ENCODE measurements at regions not wholly inside any gene's neighbourhood (a gene's known extent, or its start where the extent isn't known, plus 50 kb on each side); places are given as distances from the start of the nearest gene placed in this dataset.

DNA sequence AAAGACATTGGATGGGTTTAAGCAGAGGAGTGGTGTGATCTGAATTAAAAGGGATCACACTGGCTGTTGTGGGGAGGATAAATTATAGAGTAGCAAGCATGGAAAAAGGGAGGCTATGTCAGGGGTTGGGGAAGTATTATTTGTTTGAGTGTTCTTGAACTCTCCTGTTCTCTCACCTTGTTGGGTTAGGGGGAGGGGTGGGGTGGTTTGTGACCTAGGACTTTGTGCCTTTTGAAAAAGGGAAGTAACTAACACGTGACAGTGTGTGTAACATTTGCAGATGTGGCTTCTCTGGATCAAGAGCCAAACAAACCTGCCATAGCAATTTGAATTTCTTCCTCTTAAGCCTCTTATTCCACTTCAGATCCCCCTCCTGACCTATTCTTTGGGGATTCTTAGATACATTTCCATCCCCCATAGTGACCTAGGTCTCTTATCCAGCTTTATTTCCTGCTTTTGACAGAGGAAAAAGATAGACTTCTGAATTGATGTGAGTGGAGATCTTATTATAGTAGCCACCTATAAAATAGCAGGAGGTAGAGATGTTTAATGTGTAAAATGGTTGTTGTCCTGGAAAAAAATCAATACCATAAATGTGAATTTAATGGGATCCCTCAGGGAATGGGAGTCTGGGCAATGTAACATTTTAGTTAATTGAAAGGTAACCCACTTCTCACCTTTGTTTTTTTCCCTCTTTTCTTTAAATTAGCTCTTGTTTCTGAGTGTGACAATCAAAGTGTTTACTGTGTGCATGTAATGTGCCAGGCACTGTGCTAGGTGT lies 120.4 kb downstream of the CT47B1 start:
- Histone ChIP-seq H3K9me3 (no peaks in the 10 kb centered on the region), H3K4me1 (no peaks in the 10 kb centered on the region), H3K36me3 (no peaks in the 10 kb centered on the region), H3K27ac (no peak overlapping the region), H3K4me3 (no peak overlapping the region), H3K27me3 (no peaks in the 10 kb centered on the region)
- ATAC-seq (peak; percentile 37), DNase-seq (peak in 1 of 4 donors; percentile 10)
- intact Hi-C loops (cut with DNase I) = no loop called here
- TF ChIP-seq, protein P1, sequence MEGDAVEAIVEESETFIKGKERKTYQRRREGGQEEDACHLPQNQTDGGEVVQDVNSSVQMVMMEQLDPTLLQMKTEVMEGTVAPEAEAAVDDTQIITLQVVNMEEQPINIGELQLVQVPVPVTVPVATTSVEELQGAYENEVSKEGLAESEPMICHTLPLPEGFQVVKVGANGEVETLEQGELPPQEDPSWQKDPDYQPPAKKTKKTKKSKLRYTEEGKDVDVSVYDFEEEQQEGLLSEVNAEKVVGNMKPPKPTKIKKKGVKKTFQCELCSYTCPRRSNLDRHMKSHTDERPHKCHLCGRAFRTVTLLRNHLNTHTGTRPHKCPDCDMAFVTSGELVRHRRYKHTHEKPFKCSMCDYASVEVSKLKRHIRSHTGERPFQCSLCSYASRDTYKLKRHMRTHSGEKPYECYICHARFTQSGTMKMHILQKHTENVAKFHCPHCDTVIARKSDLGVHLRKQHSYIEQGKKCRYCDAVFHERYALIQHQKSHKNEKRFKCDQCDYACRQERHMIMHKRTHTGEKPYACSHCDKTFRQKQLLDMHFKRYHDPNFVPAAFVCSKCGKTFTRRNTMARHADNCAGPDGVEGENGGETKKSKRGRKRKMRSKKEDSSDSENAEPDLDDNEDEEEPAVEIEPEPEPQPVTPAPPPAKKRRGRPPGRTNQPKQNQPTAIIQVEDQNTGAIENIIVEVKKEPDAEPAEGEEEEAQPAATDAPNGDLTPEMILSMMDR (IDR thresholded peaks at IDR 0.05) = no peak

DNA sequence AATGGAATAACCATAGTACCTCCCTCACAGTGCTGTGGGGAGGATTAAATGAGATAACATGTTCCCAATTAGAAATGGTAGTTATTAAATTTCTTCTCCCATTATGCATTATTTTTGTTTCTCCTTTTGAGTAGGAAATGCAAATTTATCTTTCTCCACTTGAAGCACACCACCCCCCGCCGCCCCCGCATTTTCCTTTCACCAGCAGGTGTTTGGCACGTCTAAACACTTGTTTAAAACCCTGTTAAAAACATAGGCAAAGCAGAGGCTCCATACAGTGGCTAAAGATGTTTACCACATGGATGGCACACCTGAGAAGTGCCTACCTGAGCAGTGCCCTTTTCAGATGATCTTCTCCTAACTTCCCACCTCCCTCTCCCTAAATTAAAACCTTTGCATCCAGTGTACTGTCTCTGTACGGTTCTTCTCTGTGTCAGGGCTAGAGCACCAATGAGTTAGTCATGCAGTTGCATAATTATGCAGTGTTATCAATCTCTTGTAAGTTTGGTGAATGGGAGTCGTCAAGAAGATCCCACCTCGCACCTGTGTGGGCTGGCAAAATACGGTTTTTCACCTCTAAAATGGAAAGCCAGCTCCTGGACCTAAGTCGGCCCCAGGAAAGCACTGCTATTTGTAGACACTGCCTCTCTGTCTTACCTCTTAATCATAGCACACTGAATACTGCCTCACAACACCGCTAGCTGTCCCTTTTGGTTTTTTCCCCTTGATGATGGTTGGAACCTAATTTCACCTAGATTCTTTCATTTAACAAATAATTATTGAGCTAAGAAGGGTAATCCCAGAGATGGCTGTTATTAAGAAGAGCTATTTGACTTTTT lies 122.0 kb downstream of the CT47B1 start:
- Histone ChIP-seq H3K9me3 (no peaks in the 10 kb centered on the region), H3K36me3 (no peaks in the 10 kb centered on the region), H3K4me1 (no peaks in the 10 kb centered on the region), H3K27ac (no peak overlapping the region), H3K27me3 (no peaks in the 10 kb centered on the region), H3K4me3 (no peak overlapping the region)
- intact Hi-C loops (cut with DNase I) = no loop called here
- ATAC-seq (no peak), DNase-seq (no peak)
- TF ChIP-seq, protein P1 (IDR thresholded peaks at IDR 0.05) = no peak

DNA sequence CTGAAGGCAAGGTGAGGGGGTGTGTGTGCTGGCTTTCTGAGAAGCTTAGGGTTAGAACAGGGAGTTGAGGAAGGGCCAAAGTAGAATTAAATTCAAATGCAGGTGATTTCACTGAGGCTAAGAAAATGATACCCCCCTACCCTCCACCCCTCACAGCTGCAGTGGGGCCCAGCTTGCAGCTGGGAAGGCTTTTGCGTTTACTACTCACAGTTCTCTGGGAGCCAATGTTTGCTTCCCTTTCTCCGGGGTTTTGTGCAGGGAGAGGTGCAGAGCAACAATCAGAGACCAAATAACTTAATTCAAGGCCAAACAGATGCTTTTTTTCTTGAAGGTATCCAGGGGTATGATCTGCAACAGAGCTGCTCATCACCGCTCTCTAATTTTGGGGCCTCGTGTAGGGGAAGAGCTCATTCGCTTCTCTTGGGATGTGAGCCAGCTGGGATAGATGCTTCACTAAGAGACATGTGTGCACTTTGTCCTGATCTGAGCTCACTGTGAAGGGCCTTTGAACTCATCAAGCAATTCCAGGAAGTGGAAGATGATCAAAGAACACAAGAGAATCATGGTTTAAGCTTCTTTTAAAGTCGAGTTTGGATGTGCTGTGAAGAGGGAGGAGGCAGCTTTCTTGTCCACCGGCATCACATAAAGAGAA lies 122.7 kb upstream of the C1GALT1C1 start:
- Histone ChIP-seq H3K27ac (no peak overlapping the region), H3K27me3 (no peaks in the 10 kb centered on the region), H3K9me3 (no peaks in the 10 kb centered on the region), H3K36me3 (no peaks in the 10 kb centered on the region), H3K4me3 (no peak overlapping the region), H3K4me1 (no peaks in the 10 kb centered on the region)
- DNase-seq (no peak), ATAC-seq (no peak)
- intact Hi-C loops (cut with DNase I) = no loop called here
- TF ChIP-seq, protein P1 (IDR thresholded peaks at IDR 0.05) = no peak

DNA sequence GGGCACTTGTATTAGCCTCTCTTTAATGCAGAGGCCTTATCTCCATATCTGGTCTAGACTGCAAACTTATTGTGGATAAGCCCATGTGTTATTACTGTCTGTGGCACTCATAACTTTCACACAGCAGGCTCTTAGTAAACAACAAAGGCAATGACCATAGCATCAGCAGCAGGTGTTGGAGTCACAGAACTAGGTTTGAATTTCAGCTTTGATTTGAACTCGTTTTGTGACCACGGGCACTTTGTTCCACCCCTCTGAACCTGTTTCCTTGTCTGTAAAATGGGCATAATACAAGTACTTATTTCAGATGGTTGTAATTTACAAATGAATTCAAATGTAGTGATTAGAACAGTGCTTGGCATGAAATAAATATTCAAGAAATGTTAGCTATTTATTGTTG lies 121.8 kb upstream of the C1GALT1C1 start:
- Histone ChIP-seq H3K27me3 (no peaks in the 10 kb centered on the region), H3K4me1 (no peaks in the 10 kb centered on the region), H3K4me3 (no peak overlapping the region), H3K27ac (no peak overlapping the region), H3K36me3 (no peaks in the 10 kb centered on the region), H3K9me3 (no peaks in the 10 kb centered on the region)
- DNase-seq (no peak), ATAC-seq (no peak)
- TF ChIP-seq, protein P1 (IDR thresholded peaks at IDR 0.05) = no peak
- intact Hi-C loops (cut with DNase I) = no loop called here

DNA sequence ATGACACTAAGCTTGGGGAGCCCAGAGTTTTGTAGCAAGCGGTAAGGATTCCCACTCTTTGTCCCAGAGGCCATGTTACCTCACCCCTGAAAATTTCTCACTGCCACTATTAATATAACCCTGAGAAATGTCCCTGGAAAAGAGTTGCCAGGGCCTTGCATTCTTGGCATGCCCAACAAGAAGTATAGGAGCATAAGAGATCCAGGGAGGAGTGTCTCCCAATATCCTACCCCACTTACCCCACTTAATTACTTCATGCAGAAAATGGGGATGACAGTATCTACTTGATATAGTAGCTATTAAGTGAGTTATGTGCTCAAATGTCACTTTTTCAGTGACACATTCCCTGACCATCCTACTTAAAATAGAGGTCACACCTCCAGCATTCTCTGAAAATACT lies 120.5 kb upstream of the C1GALT1C1 start:
- H3K36me3 ChIP-seq = no peaks in the 10 kb centered on the region
- ATAC-seq (no peak), DNase-seq (no peak)
- intact Hi-C loops (cut with DNase I) = no loop called here
- no peaks in the 10 kb centered on the region for H3K9me3 ChIP-seq
- TF ChIP-seq, protein P1 (IDR thresholded peaks at IDR 0.05) = no peak
- H3K27ac ChIP-seq = no peak overlapping the region
- no peaks in the 10 kb centered on the region for H3K27me3 ChIP-seq
- no peaks in the 10 kb centered on the region for H3K4me1 ChIP-seq
- no peak overlapping the region for H3K4me3 ChIP-seq

Measured in left lung (tissue), 4 donors.